Sigmoid colon (tissue), 4 donors: ENCODE measurements at regions not wholly inside any gene's neighbourhood (a gene's known extent, or its start where the extent isn't known, plus 50 kb on each side); places are given as distances from the start of the nearest gene placed in this dataset.

Source experiments
- CTCF ChIP-seq, 4 experiments: fragments of 450-650 bp in 3 of 4; fragments of 200-600 bp in 1 of 4; IDR thresholded peaks; one replicate each; pipeline ENCODE4 v1.5.1; 2016 to 2019; ENCODE audit warnings: antibody characterized with exemption in 4 of 4, mild to moderate bottlenecking in 3 of 4, moderate library complexity in 2 of 4
- EP300 ChIP-seq, 4 donors: sonication (generic); formaldehyde crosslinking; IDR thresholded peaks; one replicate each; pipeline ENCODE4 v1.6.1; 2017; ENCODE audit warnings: antibody characterized with exemption in 4 of 4

- TF ChIP-seq CTCF (IDR thresholded peaks at IDR 0.05) (no peak), EP300 (IDR thresholded peaks at IDR 0.05) (no peak)
Measured at GRCh38 chr2:196367633-196368032, 196.3 kb upstream of the STK17B start.
